T-helper 2 cell (primary cell): ENCODE measurements at regions not wholly inside any gene's neighbourhood (a gene's known extent, or its start where the extent isn't known, plus 50 kb on each side); places are given as distances from the start of the nearest gene placed in this dataset.
A peak's percentile ranks its signal among the peaks of the same experiment; 100 is the strongest.

Experiments
- DNase-seq, 5 experiments: peaks; one replicate each; pipeline versions ENCODE4 v3.0.0 to v3.0.0-alpha.2; 2012 to 2022

GRCh38 chr2:206212673-206213513 lies 53.2 kb downstream of the EEF1B2 start:
- no peak for DNase-seq

GRCh38 chr2:206213514-206213845 lies 53.8 kb downstream of the EEF1B2 start:
- no peak for DNase-seq

- DNase-seq = no peak
Measured at GRCh38 chr2:206217166-206217565, 57.3 kb upstream of the ZDBF2 start.

- peak in 1 of 5 experiments; percentile 19 for DNase-seq
Measured at GRCh38 chr2:206217743-206218142, 56.7 kb upstream of the ZDBF2 start.

- no peak for DNase-seq
Measured at GRCh38 chr2:206218156-206218555, 56.3 kb upstream of the ZDBF2 start.

GRCh38 chr2:206218796-206219499 lies 55.5 kb upstream of the ZDBF2 start:
- DNase-seq = peak in 1 of 5 experiments; percentile 29

GRCh38 chr2:206219957-206220356 lies 54.5 kb upstream of the ZDBF2 start:
- no peak for DNase-seq

GRCh38 chr2:206220997-206221396 lies 53.5 kb upstream of the ZDBF2 start:
- DNase-seq = peak in 1 of 5 experiments; percentile 5
